Skeletal muscle satellite cell (primary cell): ENCODE measurements at regions not wholly inside any gene's neighbourhood (a gene's known extent, or its start where the extent isn't known, plus 50 kb on each side); places are given as distances from the start of the nearest gene placed in this dataset.
"Not testable (repeated sequence)": the region's sequence is repeated elsewhere in the genome, so short reads cannot be mapped to it uniquely, and the experiment has no call there.

ENCODE experiments used
- H3K27me3 ChIP-seq: 2 replicates; pipeline ENCODE4 v1.7.0; 2013; ENCODE audit warnings: low read length; ENCODE audit not compliant: control insufficient read depth, insufficient read depth
- H3K36me3 ChIP-seq: 2 replicates; pipeline ENCODE4 v1.7.0; 2013; ENCODE audit warnings: mild to moderate bottlenecking, control low read depth, low read length; ENCODE audit not compliant: insufficient read depth
- H3K4me1 ChIP-seq: 2 replicates; pipeline ENCODE4 v1.7.0; 2013; ENCODE audit warnings: low read length; ENCODE audit not compliant: control insufficient read depth, insufficient read depth
- H3K4me2 ChIP-seq: 2 replicates; pipeline ENCODE4 v1.7.0; 2013; ENCODE audit warnings: mild to moderate bottlenecking, low read length
- H3K4me3 ChIP-seq: 2 replicates; pipeline ENCODE4 v1.7.0; 2013; ENCODE audit warnings: low read length
- H3K9ac ChIP-seq: 2 replicates; pipeline ENCODE4 v1.7.0; 2013; ENCODE audit warnings: mild to moderate bottlenecking, low read depth, low read length, moderate library complexity
- H3K9me3 ChIP-seq: replicated peaks from 2 replicates; pipeline ENCODE4 v1.7.0; 2013; ENCODE audit warnings: mild to moderate bottlenecking, control low read depth, low read length

GRCh38 chrX:906586-906985 lies 276.0 kb downstream of the SHOX start:
- no peaks in the 10 kb centered on the region for H3K36me3 ChIP-seq
- H3K4me2 ChIP-seq, result no peak overlapping the region
- no peak overlapping the region for H3K4me3 ChIP-seq
- no peaks in the 10 kb centered on the region for H3K27me3 ChIP-seq
- no peaks in the 10 kb centered on the region for H3K4me1 ChIP-seq
- H3K9me3 ChIP-seq, result no peaks in the 10 kb centered on the region
- H3K9ac ChIP-seq, result no peak overlapping the region

DNA sequence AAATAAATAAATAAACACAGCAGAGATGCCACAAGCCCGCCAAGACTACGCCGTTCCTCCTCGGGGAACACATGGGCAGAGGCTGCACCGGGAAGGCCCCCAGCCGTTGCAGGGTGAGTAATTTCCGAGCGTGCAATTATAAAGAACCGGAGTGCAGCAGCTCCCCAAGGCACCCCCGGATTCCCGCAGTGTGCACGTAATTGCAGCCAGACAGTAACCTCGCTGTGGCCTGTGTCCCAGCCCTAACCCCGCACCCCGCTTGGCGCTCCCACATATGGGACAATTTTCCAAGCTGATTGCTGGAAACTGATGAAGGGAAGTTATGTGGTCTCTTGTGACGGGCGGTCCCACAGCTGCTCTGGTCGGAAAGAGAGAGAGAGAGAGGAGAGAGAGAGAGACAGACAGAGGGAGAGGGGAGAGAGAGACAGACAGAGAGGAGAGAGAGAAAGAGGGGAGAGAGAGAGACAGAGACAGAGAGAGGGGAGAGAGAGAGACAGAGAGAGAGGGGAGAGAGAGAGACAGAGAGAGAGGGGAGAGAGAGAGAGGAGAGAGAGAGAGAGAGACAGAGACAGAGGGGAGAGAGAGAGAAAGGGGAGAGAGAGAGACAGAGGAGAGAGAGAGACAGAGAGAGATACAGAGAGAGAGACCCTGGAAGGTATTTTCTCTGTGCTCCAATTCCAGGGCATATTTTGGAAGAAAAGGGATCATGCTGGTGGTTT lies 275.4 kb downstream of the SHOX start:
- Histone ChIP-seq H3K36me3 (no peaks in the 10 kb centered on the region), H3K9ac (no peak overlapping the region), H3K4me1 (no peaks in the 10 kb centered on the region), H3K4me3 (no peak overlapping the region), H3K4me2 (no peak overlapping the region), H3K27me3 (no peaks in the 10 kb centered on the region), H3K9me3 (no peaks in the 10 kb centered on the region)

- Histone ChIP-seq H3K4me2 (no peak overlapping the region), H3K27me3 (no peaks in the 10 kb centered on the region), H3K4me3 (no peak overlapping the region), H3K9ac (no peak overlapping the region), H3K4me1 (no peaks in the 10 kb centered on the region), H3K36me3 (no peaks in the 10 kb centered on the region), H3K9me3 (no peaks in the 10 kb centered on the region)
These were observed 272.5 kb downstream of the SHOX start for GRCh38 chrX:903116-903515.

DNA sequence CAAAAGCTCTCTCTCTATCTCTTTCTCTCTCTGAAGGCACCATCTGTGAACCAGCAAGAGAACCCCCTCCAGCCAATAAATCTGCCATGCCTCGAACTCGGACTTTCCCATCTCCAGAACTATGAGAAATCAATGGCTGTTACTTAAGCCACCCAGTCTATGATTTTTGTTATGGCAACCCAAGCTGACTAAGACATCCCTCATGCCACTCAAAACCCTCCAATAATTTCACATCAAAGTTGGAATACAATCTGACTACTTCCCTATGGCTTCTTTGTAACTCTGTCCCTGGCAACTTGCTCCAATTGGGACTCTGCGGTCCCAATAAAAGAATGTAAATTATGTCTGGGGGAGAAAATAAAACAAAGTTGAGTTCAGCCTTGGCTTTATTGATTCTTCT lies 265.7 kb downstream of the SHOX start:
- H3K36me3 ChIP-seq, result no peaks in the 10 kb centered on the region
- no peaks in the 10 kb centered on the region for H3K9me3 ChIP-seq
- no peak overlapping the region for H3K4me2 ChIP-seq
- H3K4me3 ChIP-seq, result no peak overlapping the region
- no peaks in the 10 kb centered on the region for H3K27me3 ChIP-seq
- no peak overlapping the region for H3K9ac ChIP-seq
- H3K4me1 ChIP-seq, result no peaks in the 10 kb centered on the region

- H3K4me2 ChIP-seq, result no peak overlapping the region
- H3K9me3 ChIP-seq, result peaks cover 12% of the 10 kb centered on the region
- no peaks in the 10 kb centered on the region for H3K4me1 ChIP-seq
- no peak overlapping the region for H3K9ac ChIP-seq
- H3K27me3 ChIP-seq, result no peaks in the 10 kb centered on the region
- H3K4me3 ChIP-seq, result no peak overlapping the region
- H3K36me3 ChIP-seq, result no peaks in the 10 kb centered on the region
These were observed 259.5 kb downstream of the SHOX start for GRCh38 chrX:889966-890651.

DNA sequence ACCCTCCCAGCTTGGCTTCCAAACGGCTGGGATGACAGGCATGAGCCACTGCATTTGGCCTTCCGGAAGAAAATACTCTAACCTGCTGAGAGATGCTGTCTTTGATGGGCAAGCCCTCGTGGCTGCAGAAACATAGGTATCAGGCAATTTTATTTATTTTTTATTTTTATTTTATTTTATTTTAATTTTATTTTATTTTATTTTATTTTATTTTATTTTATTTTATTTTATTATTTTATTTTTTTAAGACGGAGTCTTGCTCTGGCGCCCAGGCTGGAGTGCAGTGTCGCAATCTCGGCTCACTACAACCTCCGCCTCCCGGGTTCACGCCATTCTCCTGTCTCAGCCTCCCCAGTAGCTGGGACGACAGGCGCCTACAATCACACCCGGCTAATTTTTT lies 257.1 kb downstream of the SHOX start:
- not testable (repeated sequence) for H3K4me3 ChIP-seq, H3K4me2 ChIP-seq, H3K9ac ChIP-seq, H3K27me3 ChIP-seq, H3K36me3 ChIP-seq, H3K4me1 ChIP-seq
- peaks cover 12% of the 10 kb centered on the region for H3K9me3 ChIP-seq

DNA sequence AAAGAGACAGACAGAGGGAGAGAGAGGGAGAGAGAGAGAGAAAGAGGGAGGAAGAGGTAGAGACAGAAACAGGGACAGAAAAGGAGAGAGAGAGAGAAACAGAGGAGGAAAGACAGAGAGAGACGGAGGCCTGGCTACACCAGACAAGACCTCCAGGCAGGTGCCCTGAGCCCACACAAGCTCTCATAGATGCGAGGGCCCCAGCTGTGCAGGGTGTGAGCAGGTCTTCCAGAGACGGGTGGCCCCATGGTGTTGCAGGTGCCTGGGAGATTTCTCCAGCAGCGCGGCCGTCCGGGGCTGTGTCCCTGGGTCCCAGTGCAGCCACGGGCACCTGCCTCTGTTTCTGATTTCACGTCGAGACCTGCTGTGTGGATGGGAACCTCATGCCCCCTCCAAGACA lies 253.0 kb downstream of the SHOX start:
- Histone ChIP-seq H3K9ac (no peak overlapping the region), H3K4me2 (no peak overlapping the region), H3K4me3 (no peak overlapping the region), H3K27me3 (no peaks in the 10 kb centered on the region), H3K9me3 (no peaks in the 10 kb centered on the region), H3K36me3 (no peaks in the 10 kb centered on the region), H3K4me1 (no peaks in the 10 kb centered on the region)

DNA sequence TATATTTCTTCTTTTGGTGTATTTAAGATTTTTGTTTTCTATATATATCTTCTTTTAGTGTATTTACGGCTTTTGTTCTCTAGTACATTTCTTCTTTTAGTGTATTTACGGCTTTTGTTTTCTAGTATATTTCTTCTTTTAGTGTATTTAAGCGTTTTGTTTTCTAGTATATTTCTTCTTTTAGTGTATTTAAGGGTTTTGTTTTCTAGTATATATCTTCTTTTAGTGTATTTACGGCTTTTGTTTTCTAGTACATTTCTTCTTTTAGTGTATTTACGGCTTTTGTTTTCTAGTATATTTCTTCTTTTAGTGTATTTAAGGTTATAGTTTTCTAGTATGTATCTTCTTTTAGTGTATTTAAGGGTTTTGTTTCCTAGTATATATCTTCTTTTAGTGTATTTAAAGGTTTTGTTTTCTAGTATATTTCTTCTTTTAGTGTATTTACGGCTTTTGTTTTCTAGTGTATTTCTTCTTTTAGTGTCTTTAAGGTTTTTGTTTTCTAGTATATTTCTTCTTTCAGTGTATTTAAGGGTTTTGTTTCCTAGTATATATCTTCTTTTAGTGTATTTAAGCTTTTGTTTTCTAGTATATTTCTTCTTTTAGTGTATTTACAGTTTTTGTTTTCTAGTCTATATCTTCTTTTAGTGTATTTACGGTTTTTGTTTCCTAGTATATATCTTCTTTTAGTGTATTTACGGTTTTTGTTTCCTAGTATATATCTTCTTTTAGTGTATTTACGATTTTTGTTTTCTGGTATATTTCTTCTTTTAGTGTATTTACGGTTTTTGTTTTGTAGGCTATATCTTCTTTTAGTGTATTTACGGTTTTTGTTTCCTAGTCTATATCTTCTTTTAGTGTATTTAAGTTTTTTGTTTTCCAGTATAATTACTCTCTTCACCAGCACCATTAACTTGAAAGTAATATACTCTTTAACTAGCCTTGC lies 249.4 kb downstream of the SHOX start:
- H3K4me1 ChIP-seq, H3K4me2 ChIP-seq, H3K36me3 ChIP-seq, H3K27me3 ChIP-seq, H3K9ac ChIP-seq, H3K4me3 ChIP-seq, H3K9me3 ChIP-seq: not testable (repeated sequence)

DNA sequence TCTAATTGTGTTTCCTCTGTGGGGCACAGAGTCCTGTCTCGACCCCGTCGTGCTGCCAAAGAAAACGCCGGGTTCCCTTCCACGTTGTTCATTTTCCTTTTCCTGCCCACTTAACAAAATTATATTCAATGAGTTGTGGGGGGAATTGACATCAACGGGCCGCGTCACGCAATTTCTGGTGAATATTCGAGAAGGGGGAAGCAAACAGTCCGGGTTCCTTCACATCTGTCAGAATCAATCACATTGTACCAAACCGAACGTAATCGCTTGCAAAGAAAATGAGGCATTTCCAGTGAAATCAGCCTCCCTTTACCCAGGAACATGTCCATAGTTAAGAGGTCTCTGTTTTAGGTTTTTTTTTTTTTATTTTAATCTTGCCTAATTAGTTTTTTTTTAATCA lies 243.5 kb downstream of the SHOX start:
- Histone ChIP-seq H3K4me3 (peak overlapping the region; percentile 52), H3K9me3 (peaks cover 4% of the 10 kb centered on the region), H3K9ac (peak overlapping the region; percentile 38), H3K4me1 (no peaks in the 10 kb centered on the region), H3K4me2 (peak overlapping the region; percentile 52), H3K27me3 (no peaks in the 10 kb centered on the region), H3K36me3 (no peaks in the 10 kb centered on the region)

DNA sequence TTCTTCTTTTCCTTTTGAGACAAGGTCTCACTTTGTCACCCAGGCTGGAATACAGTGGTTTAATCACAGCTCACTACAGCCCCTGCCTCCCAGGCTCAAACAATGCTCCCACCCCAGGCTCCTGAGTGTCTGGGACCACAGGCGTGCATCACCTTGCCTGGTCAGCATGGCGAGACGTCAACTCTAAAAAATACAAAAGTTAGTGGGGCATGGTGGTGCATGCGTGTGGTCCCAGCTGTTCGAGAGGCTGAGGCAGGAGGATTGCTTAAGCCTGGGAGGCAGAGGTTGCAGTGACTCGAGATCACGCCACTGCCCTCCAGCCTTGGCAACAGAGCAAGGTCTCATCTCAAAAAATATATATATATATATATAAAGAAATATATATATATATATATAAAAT lies 242.4 kb downstream of the SHOX start:
- no peak overlapping the region for H3K4me2 ChIP-seq
- no peaks in the 10 kb centered on the region for H3K36me3 ChIP-seq
- H3K4me3 ChIP-seq, result no peak overlapping the region
- no peak overlapping the region for H3K9ac ChIP-seq
- H3K27me3 ChIP-seq, result no peaks in the 10 kb centered on the region
- peaks cover 4% of the 10 kb centered on the region for H3K9me3 ChIP-seq
- no peaks in the 10 kb centered on the region for H3K4me1 ChIP-seq

GRCh38 chrX:872090-872489 lies 241.5 kb downstream of the SHOX start:
- no peak overlapping the region for H3K4me2 ChIP-seq
- H3K36me3 ChIP-seq, result no peaks in the 10 kb centered on the region
- no peaks in the 10 kb centered on the region for H3K4me1 ChIP-seq
- no peaks in the 10 kb centered on the region for H3K27me3 ChIP-seq
- no peak overlapping the region for H3K4me3 ChIP-seq
- H3K9me3 ChIP-seq, result peaks cover 4% of the 10 kb centered on the region
- no peak overlapping the region for H3K9ac ChIP-seq
